Lower leg skin (tissue), 3 donors: ENCODE measurements at regions not wholly inside any gene's neighbourhood (a gene's known extent, or its start where the extent isn't known, plus 50 kb on each side); places are given as distances from the start of the nearest gene placed in this dataset.

Source experiments
- CTCF ChIP-seq, 3 donors: fragments of 450-650 bp; IDR thresholded peaks; one replicate each; pipeline ENCODE4 v1.5.1; 2016; ENCODE audit warnings: antibody characterized with exemption in 3 of 3, mild to moderate bottlenecking in 3 of 3, moderate library complexity in 2 of 3
- POLR2A ChIP-seq, 2 donors: fragments of 450-650 bp; IDR thresholded peaks; one replicate each; pipeline ENCODE4 v1.6.1; 2016 to 2017; ENCODE audit warnings: antibody characterized with exemption in 2 of 2, mild to moderate bottlenecking in 1 of 2, moderate library complexity in 1 of 2

GRCh38 chr16:65600046-65600445 lies 478.2 kb upstream of the CDH11 start:
- TF ChIP-seq CTCF (IDR thresholded peaks at IDR 0.05): no peak
- TF ChIP-seq POLR2A (IDR thresholded peaks at IDR 0.05): no peak
